ENCODE measurements at regions not wholly inside any gene's neighbourhood (a gene's known extent, or its start where the extent isn't known, plus 50 kb on each side); places are given as distances from the start of the nearest gene placed in this dataset.

DNA sequence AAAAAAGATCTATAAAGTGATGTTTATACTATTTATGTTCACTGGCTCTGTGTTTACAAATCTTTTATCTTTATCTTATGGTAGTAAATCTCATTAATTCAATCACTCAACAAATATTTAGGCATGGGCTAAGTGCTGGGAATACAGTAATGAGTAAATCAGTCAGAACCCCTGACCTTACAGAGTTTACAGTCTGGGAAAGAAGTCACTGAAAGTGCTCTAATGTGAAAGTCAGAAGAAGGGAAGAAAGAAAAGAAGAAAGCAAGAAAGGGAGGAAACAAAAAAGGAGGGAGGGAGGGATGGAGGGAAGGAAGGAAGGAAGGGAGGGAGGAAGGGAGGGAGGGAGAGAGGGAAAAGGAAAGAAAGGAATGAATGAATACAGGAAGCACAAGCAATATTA, 96.8 kb upstream of the SOX2 start:
- no peaks in the 10 kb centered on the region for H3K36me3 ChIP-seq (ENCODE audit: control insufficient read depth in 4 of 4, insufficient read depth in 4 of 4, low read length in 4 of 4)
- H3K4me1 ChIP-seq (ENCODE audit: control insufficient read depth in 5 of 5, insufficient read depth in 5 of 5, low read length in 5 of 5), result peaks cover 0 to 4% (median 0%) of the 10 kb centered on the region in 5 donors
- H3K27ac ChIP-seq (ENCODE audit: low read depth in 1 of 2, low read length in 1 of 2), result no peak overlapping the region
- H3K4me3 ChIP-seq, result no peak overlapping the region
- DNase-seq (no peak), ATAC-seq (ENCODE audit: insufficient read depth, low FRiP score) (no peak)
- no peak overlapping the region for H3K9ac ChIP-seq (ENCODE audit: insufficient read depth in 1 of 2, low read length in 2 of 2)
- no peak for TF ChIP-seq CTCF (IDR thresholded peaks at IDR 0.05; ENCODE audit: control extremely low read depth, extremely low read depth)
- no peaks in the 10 kb centered on the region for H3K27me3 ChIP-seq (ENCODE audit: control insufficient read depth in 3 of 3, insufficient read depth in 3 of 3, low read length in 2 of 3)
- no peaks in the 10 kb centered on the region for H3K9me3 ChIP-seq (ENCODE audit: control insufficient read depth in 4 of 4, insufficient read depth in 3 of 4, low read length in 3 of 4)

DNA sequence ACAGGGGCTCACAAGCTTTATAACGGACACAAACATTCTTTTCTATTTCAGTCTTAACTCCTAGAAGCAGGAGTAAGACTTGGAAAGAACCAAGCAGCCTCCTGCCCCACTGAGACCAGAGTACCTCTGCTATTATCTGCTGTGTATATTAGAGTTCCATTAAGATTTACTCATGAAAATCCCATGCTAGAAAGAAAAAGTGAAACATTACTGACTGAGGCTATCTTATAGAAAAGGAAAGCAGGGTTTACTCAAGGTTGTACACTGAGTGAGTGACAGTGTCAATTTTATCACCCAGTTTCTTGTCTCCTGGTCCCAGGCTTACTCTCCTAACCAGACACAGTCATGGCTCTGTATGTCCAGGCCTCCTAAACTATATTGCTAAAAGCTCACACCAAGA, 97.9 kb upstream of the SOX2 start:
- H3K9me3 ChIP-seq (ENCODE audit: control insufficient read depth in 4 of 4, insufficient read depth in 3 of 4, low read length in 3 of 4), result no peaks in the 10 kb centered on the region
- no peaks in the 10 kb centered on the region for H3K27me3 ChIP-seq (ENCODE audit: control insufficient read depth in 3 of 3, insufficient read depth in 3 of 3, low read length in 2 of 3)
- ATAC-seq (ENCODE audit: insufficient read depth, low FRiP score) (no peak), DNase-seq (no peak)
- peaks cover 0 to 4% (median 0%) of the 10 kb centered on the region in 5 donors for H3K4me1 ChIP-seq (ENCODE audit: control insufficient read depth in 5 of 5, insufficient read depth in 5 of 5, low read length in 5 of 5)
- no peaks in the 10 kb centered on the region for H3K36me3 ChIP-seq (ENCODE audit: control insufficient read depth in 4 of 4, insufficient read depth in 4 of 4, low read length in 4 of 4)
- no peak overlapping the region for H3K9ac ChIP-seq (ENCODE audit: insufficient read depth in 1 of 2, low read length in 2 of 2)
- 82% methylated on average over 1 of the region's 1 CpG for WGBS, 2 donors
- TF ChIP-seq CTCF (IDR thresholded peaks at IDR 0.05; ENCODE audit: control extremely low read depth, extremely low read depth), result no peak
- H3K27ac ChIP-seq (ENCODE audit: low read depth in 1 of 2, low read length in 1 of 2), result no peak overlapping the region
- H3K4me3 ChIP-seq, result no peak overlapping the region

GRCh38 chr3:181613191-181613590, 98.5 kb upstream of the SOX2 start:
- Histone ChIP-seq H3K4me1 (ENCODE audit: control insufficient read depth in 5 of 5, insufficient read depth in 5 of 5, low read length in 5 of 5) (peaks cover 0 to 4% (median 0%) of the 10 kb centered on the region in 5 donors), H3K27me3 (ENCODE audit: control insufficient read depth in 3 of 3, insufficient read depth in 3 of 3, low read length in 2 of 3) (no peaks in the 10 kb centered on the region), H3K4me3 (no peak overlapping the region), H3K9me3 (ENCODE audit: control insufficient read depth in 4 of 4, insufficient read depth in 3 of 4, low read length in 3 of 4) (no peaks in the 10 kb centered on the region), H3K27ac (ENCODE audit: low read depth in 1 of 2, low read length in 1 of 2) (no peak overlapping the region), H3K36me3 (ENCODE audit: control insufficient read depth in 4 of 4, insufficient read depth in 4 of 4, low read length in 4 of 4) (no peaks in the 10 kb centered on the region), H3K9ac (ENCODE audit: insufficient read depth in 1 of 2, low read length in 2 of 2) (no peak overlapping the region)
- ATAC-seq (ENCODE audit: insufficient read depth, low FRiP score), result no peak
- DNase-seq, result no peak
- WGBS, 2 donors, result 82% methylated on average over 1 of the region's 1 CpG
- no peak for TF ChIP-seq CTCF (IDR thresholded peaks at IDR 0.05; ENCODE audit: control extremely low read depth, extremely low read depth)

- WGBS, 2 donors, result 79 to 87% methylated on average over 2 of the region's 2 CpGs
- DNase-seq, result no peak
- Histone ChIP-seq H3K36me3 (ENCODE audit: control insufficient read depth in 4 of 4, insufficient read depth in 4 of 4, low read length in 4 of 4) (no peaks in the 10 kb centered on the region), H3K9me3 (ENCODE audit: control insufficient read depth in 4 of 4, insufficient read depth in 3 of 4, low read length in 3 of 4) (no peaks in the 10 kb centered on the region), H3K27me3 (ENCODE audit: control insufficient read depth in 3 of 3, insufficient read depth in 3 of 3, low read length in 2 of 3) (no peaks in the 10 kb centered on the region), H3K4me1 (ENCODE audit: control insufficient read depth in 5 of 5, insufficient read depth in 5 of 5, low read length in 5 of 5) (peaks cover 0 to 4% (median 0%) of the 10 kb centered on the region in 5 donors), H3K4me3 (no peak overlapping the region), H3K9ac (ENCODE audit: insufficient read depth in 1 of 2, low read length in 2 of 2) (no peak overlapping the region), H3K27ac (ENCODE audit: low read depth in 1 of 2, low read length in 1 of 2) (no peak overlapping the region)
- no peak for TF ChIP-seq CTCF (IDR thresholded peaks at IDR 0.05; ENCODE audit: control extremely low read depth, extremely low read depth)
- no peak for ATAC-seq (ENCODE audit: insufficient read depth, low FRiP score)
Observed at GRCh38 chr3:181610973-181611265, 100.8 kb upstream of the SOX2 start.

Data from lung (tissue), 11 donors.